H1 (cell line): ENCODE measurements at regions not wholly inside any gene's neighbourhood (a gene's known extent, or its start where the extent isn't known, plus 50 kb on each side); places are given as distances from the start of the nearest gene placed in this dataset.

Experiments used
- CTCF ChIA-PET: fragments of 300-600 bp; sonication (Branson Sonifier 250); formaldehyde crosslinking; loops from one replicate; lab custom pipeline; 2021; ENCODE audit not compliant: partially characterized antibody; lab: Charles Lee
- POLR2A ChIA-PET: fragments of 300-600 bp; sonication (Branson Sonifier 250); formaldehyde crosslinking; loops from one replicate; lab custom pipeline; 2021; ENCODE audit warnings: inconsistent platforms; ENCODE audit not compliant: partially characterized antibody; lab: Charles Lee
- DNase-seq, 2 experiments: peaks; one replicate each; pipeline versions ENCODE4 v3.0.0 to v3.0.0-alpha.2; 2010 to 2022; ENCODE audit warnings: low spot score in 2 of 2, low read depth in 1 of 2, mixed read lengths in 1 of 2
- FAIRE-seq: peaks from 2 replicates; lab custom pipeline; 2011; peaks lifted over from hg19 to GRCh38; lab: Jason Lieb, UNC
- H2AFZ ChIP-seq: 2 replicates; pipeline ENCODE4 v1.8.1; 2012; ENCODE audit warnings: low read length, inconsistent platforms
- H2AK5ac ChIP-seq: 2 replicates; pipeline ENCODE4 v1.6.1; 2013; ENCODE audit warnings: low read depth, low read length
- H2BK120ac ChIP-seq: replicated peaks from 2 replicates; pipeline ENCODE3; 2013; ENCODE audit warnings: low read depth, low read length, inconsistent platforms
- H2BK12ac ChIP-seq: 2 replicates; pipeline ENCODE4 v1.6.1; 2013; ENCODE audit warnings: low read depth, low read length
- H2BK15ac ChIP-seq: 2 replicates; pipeline ENCODE4 v1.6.1; 2013; ENCODE audit warnings: low read length
- H2BK20ac ChIP-seq: 2 replicates; pipeline ENCODE4 v1.6.1; 2013; ENCODE audit warnings: low read length
- H2BK5ac ChIP-seq: 2 replicates; pipeline ENCODE4 v1.6.1; 2013; ENCODE audit warnings: low read depth, low read length
- H3K14ac ChIP-seq: 2 replicates; pipeline ENCODE4 v1.6.1; 2013; ENCODE audit warnings: inconsistent platforms; ENCODE audit not compliant: insufficient read length
- H3K18ac ChIP-seq: 2 replicates; pipeline ENCODE4 v1.6.1; 2013; ENCODE audit warnings: low read length; ENCODE audit errors: extremely low read depth
- H3K23ac ChIP-seq: 2 replicates; pipeline ENCODE4 v1.6.1; 2013; ENCODE audit warnings: inconsistent platforms; ENCODE audit not compliant: insufficient read length
- H3K23me2 ChIP-seq: 2 replicates; pipeline ENCODE4 v1.6.1; 2013; ENCODE audit warnings: low read depth, low read length
- H3K27ac ChIP-seq: 2 replicates; pipeline ENCODE4 v1.6.1; 2011; ENCODE audit warnings: low read depth, low read length, inconsistent platforms
- H3K27me3 ChIP-seq, 4 experiments: replicated peaks in 1 of 4; 1 replicate in 1 of 4; 2 replicates in 3 of 4; pipeline versions ENCODE4 v1.6.1 to v1.8.1; 2011 to 2013; ENCODE audit warnings: low read length in 3 of 4, mild to moderate bottlenecking in 3 of 4, inconsistent platforms in 2 of 4, mixed read lengths in 2 of 4, moderate library complexity in 1 of 4; ENCODE audit not compliant: control insufficient read depth in 3 of 4, insufficient read depth in 3 of 4; ENCODE audit errors: extremely low read depth in 1 of 4
- H3K36me3 ChIP-seq, 4 experiments: 2 replicates each; pipeline versions ENCODE4 v1.6.1 to v1.8.1; 2011 to 2013; ENCODE audit warnings: mild to moderate bottlenecking in 4 of 4, low read length in 3 of 4, moderate library complexity in 2 of 4, control low read depth in 1 of 4, inconsistent platforms in 1 of 4; ENCODE audit not compliant: insufficient read depth in 4 of 4, control insufficient read depth in 2 of 4
- H3K4ac ChIP-seq: replicated peaks from 2 replicates; pipeline ENCODE3; 2013; ENCODE audit warnings: low read length, low read depth, mixed read lengths, inconsistent platforms; ENCODE audit not compliant: insufficient read length
- H3K4me1 ChIP-seq, 4 experiments: replicated peaks in 1 of 4; 1 replicate in 1 of 4; 2 replicates in 3 of 4; pipeline versions ENCODE4 v1.6.1 to v1.8.1; 2011 to 2013; ENCODE audit warnings: low read length in 3 of 4, inconsistent platforms in 2 of 4, mixed read lengths in 1 of 4; ENCODE audit not compliant: insufficient read depth in 4 of 4, control insufficient read depth in 3 of 4
- H3K4me2 ChIP-seq, 2 experiments: 2 replicates each; pipeline versions ENCODE4 v1.6.1 to v1.8.1; 2011 to 2013; ENCODE audit warnings: low read depth in 2 of 2, low read length in 2 of 2, control low read depth in 1 of 2, inconsistent platforms in 1 of 2, mild to moderate bottlenecking in 1 of 2; ENCODE audit not compliant: insufficient read depth in 1 of 2
- H3K4me3 ChIP-seq, 4 experiments: fragments of 200-600, 300-600 bp in 1 of 4; sonication (generic), shearing (Covaris generic), sonication (Bioruptor Twin) in 1 of 4; 2 replicates each; pipeline versions ENCODE4 v1.5.1 to v1.8.1; 2011 to 2016; ENCODE audit warnings: low read length in 4 of 4, low read depth in 3 of 4, control low read depth in 2 of 4, inconsistent platforms in 2 of 4, mild to moderate bottlenecking in 2 of 4, mixed read lengths in 1 of 4, moderate library complexity in 1 of 4; ENCODE audit not compliant: insufficient read depth in 2 of 4; ENCODE audit errors: extremely low read depth in 1 of 4
- H3K56ac ChIP-seq: replicated peaks from 2 replicates; pipeline ENCODE3; 2013; ENCODE audit warnings: low read depth, mild to moderate bottlenecking, mixed read lengths, low read length, inconsistent platforms; ENCODE audit not compliant: insufficient read length
- H3K79me1 ChIP-seq: 2 replicates; pipeline ENCODE4 v1.6.1; 2013; ENCODE audit warnings: low read depth, low read length, control low read depth
- H3K79me2 ChIP-seq, 2 experiments: 2 replicates each; pipeline versions ENCODE4 v1.6.1 to v1.8.1; 2012 to 2013; ENCODE audit warnings: low read length in 2 of 2, mild to moderate bottlenecking in 2 of 2, inconsistent platforms in 1 of 2; ENCODE audit not compliant: insufficient read depth in 2 of 2, control insufficient read depth in 1 of 2
- H3K9ac ChIP-seq, 4 experiments: replicated peaks in 1 of 4; 1 replicate in 1 of 4; 2 replicates in 3 of 4; pipeline versions ENCODE4 v1.6.1 to v1.8.1; 2011 to 2013; ENCODE audit warnings: low read depth in 3 of 4, low read length in 3 of 4, control low read depth in 2 of 4, mild to moderate bottlenecking in 2 of 4, moderate library complexity in 2 of 4, inconsistent platforms in 1 of 4; ENCODE audit errors: extremely low read depth in 1 of 4
- H3K9me3 ChIP-seq, 2 experiments: 2 replicates each; pipeline versions ENCODE4 v1.6.1 to v1.8.1; 2012 to 2013; ENCODE audit warnings: mild to moderate bottlenecking in 2 of 2, moderate library complexity in 2 of 2, control low read depth in 1 of 2, inconsistent platforms in 1 of 2, low read depth in 1 of 2, low read length in 1 of 2, mixed read lengths in 1 of 2; ENCODE audit not compliant: insufficient read depth in 2 of 2
- H4K20me1 ChIP-seq, 2 experiments: replicated peaks in 1 of 2; 2 replicates each; pipeline versions ENCODE3 to v1.8.1; 2011 to 2013; ENCODE audit warnings: inconsistent platforms in 2 of 2, low read length in 2 of 2, mild to moderate bottlenecking in 1 of 2; ENCODE audit not compliant: insufficient read depth in 2 of 2, control insufficient read depth in 1 of 2
- H4K5ac ChIP-seq: 2 replicates; pipeline ENCODE4 v1.6.1; 2013; ENCODE audit warnings: low read length, low read depth, mixed read lengths, inconsistent platforms; ENCODE audit not compliant: insufficient read length
- H4K8ac ChIP-seq: 2 replicates; pipeline ENCODE4 v1.8.0; 2013; ENCODE audit warnings: mild to moderate bottlenecking, moderate library complexity, low read length, inconsistent platforms; ENCODE audit not compliant: insufficient read depth; ENCODE audit errors: extremely low read depth
- H4K91ac ChIP-seq: replicated peaks from 2 replicates; pipeline ENCODE3; 2013; ENCODE audit warnings: low read length, mixed read lengths, inconsistent platforms; ENCODE audit not compliant: insufficient read length
- NRF1 ChIP-seq: IDR thresholded peaks from 2 replicates; pipeline ENCODE4 v1.6.1; 2011; ENCODE audit warnings: mild to moderate bottlenecking, low read depth, low read length, improper control_type of control experiment
- RAD21 ChIP-seq, 2 experiments: IDR thresholded peaks in 1 of 2; conservative IDR thresholded peaks in 1 of 2; 2 replicates each; pipeline ENCODE4 v1.6.1; 2011; ENCODE audit warnings: low read depth in 2 of 2, low read length in 2 of 2, improper control_type of control experiment in 1 of 2, inconsistent platforms in 1 of 2, mild to moderate bottlenecking in 1 of 2, moderate library complexity in 1 of 2
- SP2 ChIP-seq: IDR thresholded peaks from 2 replicates; pipeline ENCODE4 v1.6.1; 2012; ENCODE audit warnings: mild to moderate bottlenecking, low read length, inconsistent platforms
- WGBS, 2 experiments: shearing (Covaris generic) in 1 of 2; methylation state at CpG; one replicate each; pipeline versions ENCODE4 v1.1.6 to v1.1.7; 2013 to 2015; ENCODE audit warnings: low lambda C conversion rate in 2 of 2, mixed read lengths in 2 of 2, inconsistent platforms in 1 of 2, low coverage in 1 of 2, missing lambda C conversion rate in 1 of 2; ENCODE audit not compliant: insufficient replicate concordance in 2 of 2, insufficient coverage in 1 of 2, insufficient read length in 1 of 2; ENCODE audit errors: extremely low coverage in 1 of 2, missing lambda C conversion rate in 1 of 2; 5-methylcytosine and 5-hydroxymethylcytosine counted together

DNA sequence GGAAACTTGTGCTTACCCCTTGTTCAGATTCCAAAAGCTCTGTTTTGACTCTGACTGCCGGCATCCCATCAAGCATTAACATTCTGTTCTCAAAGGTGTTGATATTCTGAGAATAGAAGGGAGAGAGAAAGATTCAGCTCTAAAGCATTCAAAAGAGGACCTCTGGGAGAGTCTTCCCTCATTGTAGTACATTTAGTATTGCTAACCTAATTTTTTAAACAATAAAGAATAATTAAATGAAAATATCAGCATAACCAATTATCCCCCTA lies 190.3 kb downstream of the KLF12 start:
- no peaks in the 10 kb centered on the region for H3K23me2 ChIP-seq
- no peaks in the 10 kb centered on the region for H3K79me1 ChIP-seq
- H3K9me3 ChIP-seq: no peaks in the 10 kb centered on the region
- H3K23ac ChIP-seq: no peak overlapping the region
- FAIRE-seq (no peak), DNase-seq (no peak)
- H3K4me3 ChIP-seq: no peak overlapping the region
- no peak overlapping the region for H2AFZ ChIP-seq
- H3K4me2 ChIP-seq: no peak overlapping the region
- no peak overlapping the region for H2BK15ac ChIP-seq
- H2AK5ac ChIP-seq: no peak overlapping the region
- POLR2A ChIA-PET: no interaction called here
- WGBS, 2 experiments: 82% methylated on average over 1 of the region's 1 CpG; no CpG with 5 or more reads in 1 of the 2 experiments
- H4K91ac ChIP-seq: no peak overlapping the region
- H3K9ac ChIP-seq: no peak overlapping the region
- no peak overlapping the region for H2BK12ac ChIP-seq
- no peak overlapping the region for H3K56ac ChIP-seq
- no peaks in the 10 kb centered on the region for H3K79me2 ChIP-seq
- no peak overlapping the region for H3K18ac ChIP-seq
- H4K20me1 ChIP-seq: no peaks in the 10 kb centered on the region
- CTCF ChIA-PET: no interaction called here
- no peak overlapping the region for H2BK20ac ChIP-seq
- no peak overlapping the region for H4K5ac ChIP-seq
- H3K36me3 ChIP-seq: no peaks in the 10 kb centered on the region
- H3K4ac ChIP-seq: no peak overlapping the region
- H2BK5ac ChIP-seq: no peak overlapping the region
- peaks cover 0 to 12% (median 4%) of the 10 kb centered on the region in 4 experiments; a peak in 4 of 7 replicates for H3K4me1 ChIP-seq
- H4K8ac ChIP-seq: no peak overlapping the region
- H3K27ac ChIP-seq: no peak overlapping the region
- no peaks in the 10 kb centered on the region for H3K27me3 ChIP-seq
- H3K14ac ChIP-seq: no peak overlapping the region
- H2BK120ac ChIP-seq: no peak overlapping the region
- TF ChIP-seq SP2 (no peak), NRF1 (no peak), RAD21 (IDR thresholded peaks at IDR 0.05 in 1 of 2, conservative IDR thresholded peaks at IDR 0.05 in 1 of 2; ENCODE audit: low read depth in 2 of 2, low read length in 2 of 2) (no peak)
